Heart left ventricle (tissue), 16 donors: ENCODE measurements at regions not wholly inside any gene's neighbourhood (a gene's known extent, or its start where the extent isn't known, plus 50 kb on each side); places are given as distances from the start of the nearest gene placed in this dataset.

ENCODE experiments used
- ATAC-seq, 4 donors: fragments of 200-7000 bp; cut with Tn5 transposase; one replicate each; pipeline ENCODE4 v1.9.1; 2020 to 2022; ENCODE audit warnings: moderate library complexity in 4 of 4, mild to moderate bottlenecking in 3 of 4, moderate number of reproducible peaks in 1 of 4
- DNase-seq, 5 donors: peaks; one replicate each; pipeline ENCODE4 v3.0.0-alpha.2; 2020
- H3K27ac ChIP-seq, 12 donors: fragments of 200-600 bp; sonication (generic) in 4 of 12; one replicate each; pipeline versions ENCODE4 v1.5.0 to v1.8.0; 2016 to 2022; ENCODE audit warnings: mild to moderate bottlenecking in 2 of 12
- H3K27me3 ChIP-seq, 9 donors: fragments of 200-600 bp; sonication (generic) in 2 of 9; one replicate each; pipeline versions ENCODE4 v1.5.1 to v1.8.0; 2016 to 2022; ENCODE audit warnings: mild to moderate bottlenecking in 3 of 9
- H3K36me3 ChIP-seq, 9 donors: fragments of 200-600 bp; sonication (generic) in 2 of 9; one replicate each; pipeline versions ENCODE4 v1.5.0 to v1.8.0; 2018 to 2022; ENCODE audit warnings: mild to moderate bottlenecking in 2 of 9
- H3K4me1 ChIP-seq, 12 donors: fragments of 200-600 bp; sonication (generic) in 4 of 12; one replicate each; pipeline versions ENCODE4 v1.5.0 to v1.8.0; 2016 to 2022; ENCODE audit warnings: mild to moderate bottlenecking in 3 of 12
- H3K4me3 ChIP-seq, 12 donors: fragments of 200-600 bp; sonication (generic) in 4 of 12; one replicate each; pipeline versions ENCODE4 v1.5.0 to v1.8.0; 2017 to 2022; ENCODE audit warnings: mild to moderate bottlenecking in 9 of 12, moderate library complexity in 4 of 12
- H3K9me3 ChIP-seq, 12 donors: fragments of 200-600 bp; sonication (generic) in 4 of 12; one replicate each; pipeline versions ENCODE4 v1.5.0 to v1.8.0; 2016 to 2022; ENCODE audit warnings: mild to moderate bottlenecking in 1 of 12
- POLR2A ChIP-seq, 2 donors: fragments of 450-650 bp; IDR thresholded peaks; one replicate each; pipeline ENCODE4 v1.6.1; 2017; ENCODE audit warnings: antibody characterized with exemption in 2 of 2, mild to moderate bottlenecking in 2 of 2, moderate library complexity in 2 of 2
- WGBS, 4 donors: extraction: QIAGEN DNeasy Blood & Tissue Kit in 2 of 4; methylation state at CpG; one replicate each; pipeline versions ENCODE4 v1.1.5 to v1.1.7; 2013 to 2018; 5-methylcytosine and 5-hydroxymethylcytosine counted together
- intact Hi-C, 10 donors: fragments of 100-400 bp; cut with DNase I; formaldehyde crosslinking; loops; one replicate each; pipeline versions ENCODE4 v1.11.1 to v1.14.2; 2022
- TF ChIP-seq, protein P1 (sequence below), 12 donors: fragments of 200-600 bp; sonication (generic) in 4 of 12; IDR thresholded peaks; one replicate each; pipeline versions ENCODE4 v1.5.0 to v1.8.0; 2018 to 2022; ENCODE audit warnings: antibody characterized with exemption in 12 of 12, mild to moderate bottlenecking in 5 of 12
- donor health status: ischemic (EF 13 %, LVEDD 7.1; RV severe dilation, severe dysfunction).
- donor health status: healthy with polysubstance abuse.
- donor health status: DM: no; HTN: yes; CAD: no.
- donor health status: DM: no; HTN: no; CAD: no.
- donor health status: ischemic (EF 25% LVEDD 6.9; RV normal size, moderate dysfunction).
- donor health status: ischemic (EF 25% LVEDD 5.7; RV mildly dilated, moderate dysfunction).
- donor health status: healthy.
- donor health status: DM: yes; HTN: yes; CAD: no.
- donor health status: ischemic (EF 35%, LVEDD 5.7; RV mildly dilated, moderate dysfunction).
- donor health status: nonischemic (EF 11% LVEDD 7.7; RV severe dilation, severe dysfunction).
- donor health status: DM: yes; HTN: yes; CAD: no.
- donor health status: PGD.
- donor health status: ischemic (EF 29% LVEDD 5.4; RV normal size, mild dysfunction).
- donor health status: nonischemic (EF 23%, LVEDD 6.1; RV moderate dilation, normal function).

DNA sequence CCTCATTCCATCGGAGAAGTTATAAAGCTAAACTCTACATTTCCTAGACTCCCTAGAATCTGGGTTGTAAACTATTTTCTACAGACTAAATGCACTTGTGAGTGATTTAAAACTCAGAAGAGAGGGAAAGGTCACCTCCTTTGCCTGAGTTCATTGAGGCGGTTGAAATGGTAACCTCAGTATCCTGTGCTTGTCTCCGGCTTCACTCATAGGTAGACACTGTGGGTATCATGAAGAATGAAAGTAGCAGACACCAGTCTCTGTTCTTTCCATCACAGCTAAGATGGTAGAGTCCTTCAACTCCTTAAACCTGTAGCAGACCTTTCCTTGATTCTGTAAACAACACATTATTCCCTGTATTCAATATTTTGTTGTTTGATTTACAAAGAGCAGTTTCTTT is 291.3 kb upstream of the ANKRD50 start:
- TF ChIP-seq POLR2A (IDR thresholded peaks at IDR 0.05): no peak
- TF ChIP-seq, protein P1, sequence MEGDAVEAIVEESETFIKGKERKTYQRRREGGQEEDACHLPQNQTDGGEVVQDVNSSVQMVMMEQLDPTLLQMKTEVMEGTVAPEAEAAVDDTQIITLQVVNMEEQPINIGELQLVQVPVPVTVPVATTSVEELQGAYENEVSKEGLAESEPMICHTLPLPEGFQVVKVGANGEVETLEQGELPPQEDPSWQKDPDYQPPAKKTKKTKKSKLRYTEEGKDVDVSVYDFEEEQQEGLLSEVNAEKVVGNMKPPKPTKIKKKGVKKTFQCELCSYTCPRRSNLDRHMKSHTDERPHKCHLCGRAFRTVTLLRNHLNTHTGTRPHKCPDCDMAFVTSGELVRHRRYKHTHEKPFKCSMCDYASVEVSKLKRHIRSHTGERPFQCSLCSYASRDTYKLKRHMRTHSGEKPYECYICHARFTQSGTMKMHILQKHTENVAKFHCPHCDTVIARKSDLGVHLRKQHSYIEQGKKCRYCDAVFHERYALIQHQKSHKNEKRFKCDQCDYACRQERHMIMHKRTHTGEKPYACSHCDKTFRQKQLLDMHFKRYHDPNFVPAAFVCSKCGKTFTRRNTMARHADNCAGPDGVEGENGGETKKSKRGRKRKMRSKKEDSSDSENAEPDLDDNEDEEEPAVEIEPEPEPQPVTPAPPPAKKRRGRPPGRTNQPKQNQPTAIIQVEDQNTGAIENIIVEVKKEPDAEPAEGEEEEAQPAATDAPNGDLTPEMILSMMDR (IDR thresholded peaks at IDR 0.05): no peak
- DNase-seq (no peak), ATAC-seq (no peak)
- H3K36me3 ChIP-seq: no peaks in the 10 kb centered on the region
- intact Hi-C loops: no loop called here
- H3K4me3 ChIP-seq: no peak overlapping the region
- H3K4me1 ChIP-seq: no peaks in the 10 kb centered on the region
- no peaks in the 10 kb centered on the region for H3K27me3 ChIP-seq
- H3K9me3 ChIP-seq: peaks cover 0 to 6% (median 0%) of the 10 kb centered on the region in 12 donors
- 90 to 99% (median 96%) methylated on average over 3 of the region's 3 CpGs for WGBS, 4 donors
- H3K27ac ChIP-seq: no peak overlapping the region

DNA sequence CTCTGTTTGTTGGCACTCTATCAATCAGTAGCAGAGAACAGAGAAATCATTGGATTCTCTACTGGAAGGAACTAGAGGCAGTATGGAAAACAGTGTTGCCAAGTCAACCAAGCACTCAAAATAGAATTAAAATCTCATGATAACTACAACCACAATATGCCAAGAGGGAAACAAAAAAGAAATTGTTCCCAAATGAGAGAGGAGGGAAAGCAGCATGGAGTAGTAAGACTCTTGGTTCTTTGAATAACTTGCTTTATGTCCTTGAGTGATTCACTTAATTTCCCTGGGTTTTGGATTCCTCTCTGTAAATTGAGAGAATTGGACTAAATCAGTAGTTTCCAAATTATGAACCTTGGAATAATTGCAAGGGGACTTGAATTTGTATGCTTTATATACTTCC is 285.5 kb upstream of the ANKRD50 start:
- Histone ChIP-seq H3K27me3 (no peaks in the 10 kb centered on the region), H3K27ac (no peak overlapping the region), H3K36me3 (no peaks in the 10 kb centered on the region), H3K4me1 (no peaks in the 10 kb centered on the region), H3K9me3 (no peaks in the 10 kb centered on the region), H3K4me3 (no peak overlapping the region)
- ATAC-seq (no peak), DNase-seq (no peak)
- intact Hi-C loops: no loop called here
- TF ChIP-seq POLR2A (IDR thresholded peaks at IDR 0.05): no peak
- TF ChIP-seq, protein P1 (IDR thresholded peaks at IDR 0.05): no peak

DNA sequence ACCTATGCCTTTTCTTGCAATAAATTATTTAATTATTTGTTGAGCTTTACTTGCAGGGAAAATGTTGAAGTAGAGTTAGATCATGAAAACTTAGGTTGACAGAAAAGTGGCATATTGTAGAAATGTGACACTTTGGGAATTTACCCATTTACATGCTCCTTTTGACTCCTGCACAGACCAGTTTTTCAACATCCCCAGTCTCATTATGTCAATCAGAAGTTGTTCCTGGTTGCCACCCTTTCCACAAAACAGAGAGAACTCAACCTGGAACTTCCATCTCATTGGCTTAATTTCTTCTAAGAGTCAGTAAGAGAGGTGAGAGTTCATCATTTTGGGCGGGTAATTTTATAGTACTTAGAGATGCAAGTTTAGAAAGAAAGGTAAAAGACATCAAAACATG is 284.6 kb upstream of the ANKRD50 start:
- Histone ChIP-seq H3K4me1 (no peaks in the 10 kb centered on the region), H3K27me3 (no peaks in the 10 kb centered on the region), H3K36me3 (no peaks in the 10 kb centered on the region), H3K9me3 (no peaks in the 10 kb centered on the region), H3K27ac (no peak overlapping the region), H3K4me3 (no peak overlapping the region)
- 89 to 100% (median 95%) methylated on average over 1 of the region's 1 CpG for whole genome bisulfite sequencing, 4 donors
- DNase-seq (no peak), ATAC-seq (no peak)
- intact Hi-C loops: no loop called here
- no peak for TF ChIP-seq POLR2A (IDR thresholded peaks at IDR 0.05)
- TF ChIP-seq, protein P1 (IDR thresholded peaks at IDR 0.05): no peak

DNA sequence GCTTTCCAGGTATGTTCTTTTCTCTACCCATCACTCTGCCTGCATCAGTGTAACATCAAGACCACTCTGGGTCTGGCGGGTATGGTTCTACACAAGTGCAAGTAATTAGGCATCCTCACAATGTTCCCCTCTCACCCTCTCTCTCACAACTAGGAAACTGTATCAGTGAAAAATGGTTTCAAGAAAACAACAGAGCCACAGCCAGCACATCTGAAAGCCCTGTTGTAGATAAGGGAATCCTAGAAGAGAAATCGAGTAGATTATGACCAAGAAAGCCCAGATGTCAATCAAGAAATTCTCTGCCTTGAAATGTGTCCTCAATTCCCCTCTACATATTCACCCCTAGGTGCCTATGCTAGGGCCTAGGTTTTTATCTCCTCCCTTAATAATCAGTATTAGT is 281.3 kb upstream of the ANKRD50 start:
- WGBS, 4 donors: 81 to 90% (median 86%) methylated on average over 2 of the region's 2 CpGs
- H3K4me3 ChIP-seq: no peak overlapping the region
- no peak for ATAC-seq
- H3K9me3 ChIP-seq: no peaks in the 10 kb centered on the region
- DNase-seq: no peak
- H3K4me1 ChIP-seq: no peaks in the 10 kb centered on the region
- H3K27me3 ChIP-seq: no peaks in the 10 kb centered on the region
- intact Hi-C loops: no loop called here
- TF ChIP-seq POLR2A (IDR thresholded peaks at IDR 0.05): no peak
- TF ChIP-seq, protein P1 (IDR thresholded peaks at IDR 0.05): no peak
- no peaks in the 10 kb centered on the region for H3K36me3 ChIP-seq
- H3K27ac ChIP-seq: no peak overlapping the region
